Hepatocyte (in vitro differentiated cells): ENCODE measurements at regions not wholly inside any gene's neighbourhood (a gene's known extent, or its start where the extent isn't known, plus 50 kb on each side); places are given as distances from the start of the nearest gene placed in this dataset.

Source experiments
- DNase-seq: peaks from one replicate; pipeline ENCODE4 v3.0.0-alpha.2; 2016; ENCODE audit warnings: low spot score
- H2AFZ ChIP-seq: fragments of 200-600 bp; sonication (generic); 2 replicates; pipeline ENCODE4 v1.6.0; 2016; ENCODE audit warnings: antibody characterized with exemption, mild to moderate bottlenecking
- H3K27ac ChIP-seq: fragments of 200-600 bp; sonication (generic); 2 replicates; pipeline ENCODE4 v1.5.1; 2016; ENCODE audit warnings: mild to moderate bottlenecking
- H3K27me3 ChIP-seq: fragments of 200-600 bp; sonication (generic); 2 replicates; pipeline ENCODE4 v1.6.1; 2016
- H3K36me3 ChIP-seq: fragments of 200-600 bp; sonication (generic); replicated peaks from 2 replicates; pipeline ENCODE4 v1.5.1; 2016; ENCODE audit warnings: low read depth; ENCODE audit not compliant: insufficient read depth
- H3K4me1 ChIP-seq: fragments of 200-600 bp; sonication (generic); 2 replicates; pipeline ENCODE4 v1.5.1; 2016; ENCODE audit warnings: mild to moderate bottlenecking, moderate library complexity; ENCODE audit not compliant: insufficient read depth
- H3K4me2 ChIP-seq: fragments of 200-600 bp; sonication (generic); 2 replicates; pipeline ENCODE4 v1.6.0; 2016
- H3K4me3 ChIP-seq: fragments of 200-600 bp; sonication (generic); 2 replicates; pipeline ENCODE4 v1.5.1; 2016; ENCODE audit warnings: mild to moderate bottlenecking
- H3K79me2 ChIP-seq: fragments of 200-600 bp; sonication (generic); 2 replicates; pipeline ENCODE4 v1.6.0; 2017; ENCODE audit warnings: mild to moderate bottlenecking
- H3K9me2 ChIP-seq: fragments of 200-600 bp; sonication (generic); replicated peaks from 2 replicates; pipeline ENCODE4 v1.6.0; 2017; ENCODE audit warnings: mild to moderate bottlenecking; ENCODE audit not compliant: insufficient read depth
- H3K9me3 ChIP-seq: fragments of 200-600 bp; sonication (generic); 2 replicates; pipeline ENCODE4 v1.5.1; 2016; ENCODE audit warnings: low read depth, mild to moderate bottlenecking
- H4K20me1 ChIP-seq: fragments of 200-600 bp; sonication (generic); 2 replicates; pipeline ENCODE4 v1.6.0; 2016; ENCODE audit warnings: mild to moderate bottlenecking; ENCODE audit not compliant: insufficient read depth, poor library complexity, severe bottlenecking
- CTCF ChIP-seq: fragments of 200-600 bp; sonication (generic); IDR thresholded peaks from 2 replicates; pipeline ENCODE4 v1.5.1; 2016; ENCODE audit warnings: antibody characterized with exemption, mild to moderate bottlenecking; ENCODE audit not compliant: poor library complexity
- EZH2 ChIP-seq: fragments of 200-600 bp; sonication (generic); IDR thresholded peaks from 2 replicates; pipeline ENCODE4 v1.6.1; 2016; ENCODE audit warnings: antibody characterized with exemption, mild to moderate bottlenecking, borderline replicate concordance
- EZH2phosphoT487 ChIP-seq: fragments of 200-600 bp; sonication (generic); IDR thresholded peaks from one replicate; pipeline ENCODE4 v1.6.1; 2018; ENCODE audit warnings: antibody characterized with exemption, mild to moderate bottlenecking, low read depth, moderate library complexity; ENCODE audit not compliant: unreplicated experiment, severe bottlenecking
- WGBS: methylation state at CpG from one replicate; pipeline ENCODE4 v1.1.6; 2016; ENCODE audit warnings: low lambda C conversion rate; ENCODE audit errors: missing lambda C conversion rate; 5-methylcytosine and 5-hydroxymethylcytosine counted together

DNA sequence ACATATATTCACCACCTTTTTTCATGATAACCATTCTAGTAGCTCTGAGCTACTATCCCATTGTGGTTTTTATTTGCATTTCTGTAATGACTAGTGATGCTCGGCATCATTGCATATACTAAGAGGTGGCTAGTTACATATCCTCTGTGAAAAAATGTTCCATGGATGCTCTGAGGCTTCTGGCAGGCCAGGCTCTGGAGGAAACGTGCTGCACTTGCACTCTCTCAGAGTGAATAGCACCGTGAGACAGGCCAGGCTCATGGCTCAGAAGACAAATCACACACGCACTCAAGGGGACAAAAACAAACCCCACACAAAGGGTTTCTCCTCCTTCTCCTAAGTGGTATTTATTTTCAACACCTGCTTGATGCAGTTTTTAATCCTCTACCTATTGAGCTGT lies 1085.3 kb upstream of the CNTNAP5 start:
- Histone ChIP-seq H3K27me3 (no peaks in the 10 kb centered on the region), H3K4me3 (no peak overlapping the region), H3K79me2 (no peaks in the 10 kb centered on the region), H4K20me1 (no peaks in the 10 kb centered on the region), H3K9me3 (no peaks in the 10 kb centered on the region), H3K9me2 (no peaks in the 10 kb centered on the region), H3K36me3 (no peaks in the 10 kb centered on the region), H3K27ac (no peak overlapping the region), H3K4me1 (no peaks in the 10 kb centered on the region), H3K4me2 (no peak overlapping the region), H2AFZ (no peak overlapping the region)
- no peak for TF ChIP-seq EZH2
- no peak for TF ChIP-seq CTCF
- no peak for TF ChIP-seq EZH2phosphoT487
- no peak for DNase-seq
- WGBS: 59% methylated on average over 4 of the region's 4 CpGs

GRCh38 chr2:122949523-122949922 lies 1075.6 kb upstream of the CNTNAP5 start:
- H3K27me3 ChIP-seq: no peaks in the 10 kb centered on the region
- no peak overlapping the region for H3K4me3 ChIP-seq
- no peaks in the 10 kb centered on the region for H3K36me3 ChIP-seq
- no peaks in the 10 kb centered on the region for H3K79me2 ChIP-seq
- H3K4me2 ChIP-seq: no peak overlapping the region
- 40% methylated on average over 2 of the region's 2 CpGs for WGBS
- H2AFZ ChIP-seq: no peak overlapping the region
- no peak for TF ChIP-seq CTCF
- no peak for TF ChIP-seq EZH2
- H3K9me3 ChIP-seq: peaks cover 2% of the 10 kb centered on the region
- H3K4me1 ChIP-seq: no peaks in the 10 kb centered on the region
- H4K20me1 ChIP-seq: no peaks in the 10 kb centered on the region
- H3K27ac ChIP-seq: no peak overlapping the region
- H3K9me2 ChIP-seq: no peaks in the 10 kb centered on the region
- DNase-seq: no peak

DNA sequence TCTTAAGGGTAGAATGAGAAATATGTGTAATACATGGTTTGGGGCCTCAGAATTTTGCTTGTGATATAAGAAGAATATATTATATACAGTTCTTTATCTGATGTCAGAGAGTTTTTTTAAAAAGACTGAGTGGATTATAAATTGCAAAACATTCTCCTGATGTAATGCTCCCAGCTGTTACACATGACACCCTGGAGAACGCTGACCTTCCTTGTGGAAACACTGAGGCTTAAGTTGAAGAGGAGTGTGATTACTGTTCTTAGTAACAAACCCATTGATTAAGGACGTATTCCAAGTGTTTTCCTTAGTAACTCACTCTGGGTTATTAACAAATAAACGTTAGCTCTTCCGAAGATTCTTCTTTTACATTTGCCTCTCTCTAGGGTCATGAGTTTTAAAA lies 1069.3 kb upstream of the CNTNAP5 start:
- no peak overlapping the region for H2AFZ ChIP-seq
- H3K4me3 ChIP-seq: no peak overlapping the region
- H3K27me3 ChIP-seq: no peaks in the 10 kb centered on the region
- H3K9me3 ChIP-seq: no peaks in the 10 kb centered on the region
- WGBS: 78% methylated on average over 4 of the region's 4 CpGs
- no peaks in the 10 kb centered on the region for H3K9me2 ChIP-seq
- H3K4me2 ChIP-seq: no peak overlapping the region
- H3K27ac ChIP-seq: no peak overlapping the region
- no peaks in the 10 kb centered on the region for H3K4me1 ChIP-seq
- no peaks in the 10 kb centered on the region for H4K20me1 ChIP-seq
- no peaks in the 10 kb centered on the region for H3K36me3 ChIP-seq
- H3K79me2 ChIP-seq: no peaks in the 10 kb centered on the region
- TF ChIP-seq EZH2 (no peak), EZH2phosphoT487 (no peak)
- DNase-seq: peak; percentile 3

- 74% methylated on average over 5 of the region's 5 CpGs for WGBS
- Histone ChIP-seq H3K9me2 (no peaks in the 10 kb centered on the region), H3K4me3 (no peak overlapping the region), H3K27ac (no peak overlapping the region), H3K27me3 (no peaks in the 10 kb centered on the region), H3K36me3 (no peaks in the 10 kb centered on the region), H3K9me3 (no peaks in the 10 kb centered on the region), H2AFZ (no peak overlapping the region), H3K4me2 (no peak overlapping the region), H3K4me1 (no peaks in the 10 kb centered on the region), H3K79me2 (no peaks in the 10 kb centered on the region), H4K20me1 (no peaks in the 10 kb centered on the region)
- DNase-seq: peak; percentile 45
- TF ChIP-seq EZH2phosphoT487 (no peak), CTCF (peak; percentile 25), EZH2 (no peak)
Measured at GRCh38 chr2:122960759-122961641, 1064.1 kb upstream of the CNTNAP5 start.
